B cell (primary cell): ENCODE measurements at regions not wholly inside any gene's neighbourhood (a gene's known extent, or its start where the extent isn't known, plus 50 kb on each side); places are given as distances from the start of the nearest gene placed in this dataset.

Experiments used
- ATAC-seq: fragments of 200-7000 bp; cut with Tn5 transposase; one replicate; pipeline ENCODE4 v1.10.0; 2021; ENCODE audit warnings: low read depth, mild to moderate bottlenecking, moderate number of reproducible peaks, moderate library complexity
- CTCF ChIA-PET: fragments of 350-600 bp; sonication (Branson Sonifier 250); formaldehyde crosslinking; loops from one replicate; lab custom pipeline; 2021; ENCODE audit warnings: antibody characterized with exemption, inconsistent platforms; lab: Charles Lee
- POLR2A ChIA-PET: fragments of 350-600 bp; sonication (Branson Sonifier 250); formaldehyde crosslinking; loops from one replicate; lab custom pipeline; 2021; ENCODE audit warnings: antibody characterized with exemption; lab: Charles Lee
- DNase-seq: peaks from one replicate; pipeline ENCODE4 v3.0.0; 2013
- H2AFZ ChIP-seq: 2 replicates; pipeline ENCODE4 v1.6.1; 2012; ENCODE audit warnings: mild to moderate bottlenecking, low read depth, low read length; ENCODE audit not compliant: insufficient read depth, poor library complexity, severe bottlenecking
- H3K27ac ChIP-seq, 2 donors: 1 replicate in 1 of 2; 2 replicates in 1 of 2; pipeline ENCODE4 v1.5.1; 2012 to 2013; ENCODE audit warnings: low read length in 2 of 2, mild to moderate bottlenecking in 2 of 2, moderate library complexity in 1 of 2
- H3K27me3 ChIP-seq, 4 experiments: fragments of 200-600 bp in 1 of 4; sonication (generic) in 1 of 4; replicated peaks in 1 of 4; 1 replicate in 2 of 4; 2 replicates in 2 of 4; pipeline versions ENCODE4 v1.6.1 to v1.7.0; 2013 to 2016; ENCODE audit warnings: low read length in 3 of 4, mild to moderate bottlenecking in 2 of 4, mixed read lengths in 1 of 4, moderate library complexity in 1 of 4; ENCODE audit not compliant: insufficient read depth in 4 of 4, control insufficient read depth in 3 of 4; ENCODE audit errors: control extremely low read depth in 1 of 4
- H3K36me3 ChIP-seq, 2 experiments: replicated peaks in 1 of 2; 1 replicate in 1 of 2; 2 replicates in 1 of 2; pipeline versions ENCODE4 v1.6.1 to v1.7.1; 2013; ENCODE audit warnings: low read length in 1 of 2; ENCODE audit not compliant: insufficient read depth in 2 of 2, control insufficient read depth in 1 of 2; ENCODE audit errors: control extremely low read depth in 1 of 2, extremely low read depth in 1 of 2
- H3K4me1 ChIP-seq, 2 donors: fragments of 200-600 bp in 1 of 2; sonication (generic) in 1 of 2; 1 replicate in 1 of 2; 2 replicates in 1 of 2; pipeline versions ENCODE4 v1.5.1 to v1.6.1; 2013 to 2017; ENCODE audit warnings: low read length in 2 of 2; ENCODE audit not compliant: control insufficient read depth in 2 of 2, insufficient read depth in 2 of 2
- H3K4me2 ChIP-seq: replicated peaks from 2 replicates; pipeline ENCODE3; 2012; ENCODE audit warnings: mild to moderate bottlenecking, low read depth, low read length; ENCODE audit not compliant: poor library complexity, severe bottlenecking
- H3K4me3 ChIP-seq, 5 experiments: fragments of 200-600 bp in 1 of 5; sonication (generic) in 1 of 5; 1 replicate in 3 of 5; 2 replicates in 2 of 5; pipeline versions ENCODE4 v1.5.1 to v1.7.0; 2011 to 2016; ENCODE audit warnings: low read length in 4 of 5, mild to moderate bottlenecking in 4 of 5, low read depth in 2 of 5, control low read depth in 1 of 5, moderate library complexity in 1 of 5; ENCODE audit not compliant: insufficient read depth in 1 of 5; ENCODE audit errors: control extremely low read depth in 1 of 5, extremely low read depth in 1 of 5
- H3K79me2 ChIP-seq: fragments of 200-600 bp; sonication (generic); one replicate; pipeline ENCODE4 v1.6.0; 2016; ENCODE audit warnings: low read length; ENCODE audit not compliant: control insufficient read depth, insufficient read depth
- H3K9ac ChIP-seq: fragments of 200-600 bp; sonication (generic); 2 replicates; pipeline ENCODE4 v1.6.1; 2017; ENCODE audit warnings: mild to moderate bottlenecking, low read length, moderate library complexity
- H3K9me3 ChIP-seq, 3 donors: one replicate each; pipeline versions ENCODE4 v1.6.1 to v1.7.1; 2013; ENCODE audit warnings: low read length in 2 of 3; ENCODE audit not compliant: control insufficient read depth in 2 of 3, insufficient read depth in 1 of 3; ENCODE audit errors: control extremely low read depth in 1 of 3
- H4K20me1 ChIP-seq: 2 replicates; pipeline ENCODE4 v1.6.0; 2012; ENCODE audit warnings: mild to moderate bottlenecking, low read length; ENCODE audit not compliant: insufficient read depth, control insufficient read depth, poor library complexity, severe bottlenecking
- H3K27ac Mint-ChIP-seq: one replicate; pipeline ENCODE4 v1.8.0; 2021; ENCODE audit warnings: mixed read lengths
- H3K27me3 Mint-ChIP-seq: one replicate; pipeline ENCODE4 v1.8.0; 2021; ENCODE audit warnings: mixed read lengths
- H3K4me1 Mint-ChIP-seq: one replicate; pipeline ENCODE4 v1.8.0; 2021; ENCODE audit warnings: mixed read lengths
- H3K4me3 Mint-ChIP-seq: one replicate; pipeline ENCODE4 v1.8.0; 2021; ENCODE audit warnings: mixed read lengths
- H3K9me3 Mint-ChIP-seq: one replicate; pipeline ENCODE4 v1.8.0; 2022; ENCODE audit warnings: mixed read lengths; ENCODE audit not compliant: insufficient read depth
- EZH2 ChIP-seq: IDR thresholded peaks from 2 replicates; pipeline ENCODE4 v1.6.1; 2012; ENCODE audit warnings: borderline replicate concordance, low read depth, mild to moderate bottlenecking, moderate library complexity, low read length; ENCODE audit not compliant: insufficient read depth, poor library complexity, severe bottlenecking
- WGBS: methylation state at CpG from one replicate; pipeline ENCODE4 v1.1.5; 2013; ENCODE audit warnings: missing lambda C conversion rate; ENCODE audit not compliant: insufficient coverage; 5-methylcytosine and 5-hydroxymethylcytosine counted together
- intact Hi-C: fragments of 100-400 bp; cut with micrococcal nuclease; formaldehyde crosslinking; loops from one replicate; pipeline ENCODE4 v1.10.0; 2022
- TF ChIP-seq, protein P1 (sequence below): fragments of 200-600 bp; IDR thresholded peaks from one replicate; pipeline ENCODE4 v1.8.0; 2022; ENCODE audit warnings: antibody characterized with exemption, mild to moderate bottlenecking

GRCh38 chr4:19803406-19803805 lies 448.3 kb upstream of the SLIT2 start:
- no peaks in the 10 kb centered on the region for H3K27me3 ChIP-seq

DNA sequence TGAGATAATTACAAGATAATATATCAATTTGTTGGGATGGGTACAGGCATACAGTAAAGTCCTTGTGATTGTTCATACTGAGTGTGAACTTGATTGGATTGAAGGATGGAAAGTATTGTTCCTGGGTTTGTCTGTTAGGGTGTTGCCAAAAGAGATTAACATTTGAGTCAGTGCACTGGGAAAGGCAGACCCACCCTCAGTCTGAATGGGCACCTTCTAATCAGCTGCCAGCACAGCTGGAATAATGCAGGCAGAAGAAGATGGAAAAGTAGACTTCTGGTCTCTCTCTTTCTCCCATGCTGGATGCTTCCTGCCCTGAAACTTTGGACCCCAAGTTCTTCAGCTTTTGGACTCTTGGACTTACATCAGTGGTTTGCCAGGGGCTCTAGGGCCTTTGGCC lies 457.9 kb upstream of the SLIT2 start:
- no peaks in the 10 kb centered on the region for H3K27me3 Mint-ChIP-seq
- no peaks in the 10 kb centered on the region for H3K36me3 ChIP-seq
- no peaks in the 10 kb centered on the region for H4K20me1 ChIP-seq
- H3K4me2 ChIP-seq: no peak overlapping the region
- H3K4me1 Mint-ChIP-seq: no peaks in the 10 kb centered on the region
- no peaks in the 10 kb centered on the region for H3K79me2 ChIP-seq
- no peak overlapping the region for H3K4me3 ChIP-seq
- H3K9ac ChIP-seq: no peak overlapping the region
- no peak overlapping the region for H3K27ac Mint-ChIP-seq
- intact Hi-C loops: no loop called here
- TF ChIP-seq, protein P1, sequence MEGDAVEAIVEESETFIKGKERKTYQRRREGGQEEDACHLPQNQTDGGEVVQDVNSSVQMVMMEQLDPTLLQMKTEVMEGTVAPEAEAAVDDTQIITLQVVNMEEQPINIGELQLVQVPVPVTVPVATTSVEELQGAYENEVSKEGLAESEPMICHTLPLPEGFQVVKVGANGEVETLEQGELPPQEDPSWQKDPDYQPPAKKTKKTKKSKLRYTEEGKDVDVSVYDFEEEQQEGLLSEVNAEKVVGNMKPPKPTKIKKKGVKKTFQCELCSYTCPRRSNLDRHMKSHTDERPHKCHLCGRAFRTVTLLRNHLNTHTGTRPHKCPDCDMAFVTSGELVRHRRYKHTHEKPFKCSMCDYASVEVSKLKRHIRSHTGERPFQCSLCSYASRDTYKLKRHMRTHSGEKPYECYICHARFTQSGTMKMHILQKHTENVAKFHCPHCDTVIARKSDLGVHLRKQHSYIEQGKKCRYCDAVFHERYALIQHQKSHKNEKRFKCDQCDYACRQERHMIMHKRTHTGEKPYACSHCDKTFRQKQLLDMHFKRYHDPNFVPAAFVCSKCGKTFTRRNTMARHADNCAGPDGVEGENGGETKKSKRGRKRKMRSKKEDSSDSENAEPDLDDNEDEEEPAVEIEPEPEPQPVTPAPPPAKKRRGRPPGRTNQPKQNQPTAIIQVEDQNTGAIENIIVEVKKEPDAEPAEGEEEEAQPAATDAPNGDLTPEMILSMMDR: no peak
- TF ChIP-seq EZH2: no peak
- POLR2A ChIA-PET: no interaction called here
- no peaks in the 10 kb centered on the region for H3K9me3 ChIP-seq
- no peaks in the 10 kb centered on the region for H3K27me3 ChIP-seq
- no peak overlapping the region for H2AFZ ChIP-seq
- ATAC-seq (no peak), DNase-seq (no peak)
- H3K9me3 Mint-ChIP-seq: peaks cover 4% of the 10 kb centered on the region
- H3K4me1 ChIP-seq: no peaks in the 10 kb centered on the region
- no peak overlapping the region for H3K4me3 Mint-ChIP-seq
- CTCF ChIA-PET: no interaction called here
- H3K27ac ChIP-seq: no peak overlapping the region

More at GRCh38 chr4:19803406-19803805, 448.3 kb upstream of the SLIT2 start:
- ATAC-seq (no peak), DNase-seq (no peak)
- H4K20me1 ChIP-seq: no peaks in the 10 kb centered on the region
- H3K27ac Mint-ChIP-seq: no peak overlapping the region
- no peaks in the 10 kb centered on the region for H3K4me1 Mint-ChIP-seq
- H2AFZ ChIP-seq: no peak overlapping the region
- H3K4me3 ChIP-seq: no peak overlapping the region
- H3K4me1 ChIP-seq: no peaks in the 10 kb centered on the region
- ChIA-PET POLR2A (no interaction called here), CTCF (no interaction called here)
- no peak overlapping the region for H3K27ac ChIP-seq
- no peak overlapping the region for H3K4me2 ChIP-seq
- TF ChIP-seq, protein P1: no peak
- TF ChIP-seq EZH2: no peak
- H3K9me3 ChIP-seq: no peaks in the 10 kb centered on the region
- H3K4me3 Mint-ChIP-seq: no peak overlapping the region
- H3K79me2 ChIP-seq: no peaks in the 10 kb centered on the region
- no peaks in the 10 kb centered on the region for H3K36me3 ChIP-seq
- H3K9ac ChIP-seq: no peak overlapping the region
- no peaks in the 10 kb centered on the region for H3K27me3 Mint-ChIP-seq
- H3K9me3 Mint-ChIP-seq: peaks cover 4% of the 10 kb centered on the region
- intact Hi-C loops: no loop called here
- 100% methylated on average over 1 of the region's 2 CpGs for WGBS
